Endothelial cell (in vitro differentiated cells): ENCODE measurements at regions not wholly inside any gene's neighbourhood (a gene's known extent, or its start where the extent isn't known, plus 50 kb on each side); places are given as distances from the start of the nearest gene placed in this dataset.

ENCODE experiments used
- DNase-seq: peaks from one replicate; pipeline ENCODE4 v3.0.0; 2021; ENCODE audit warnings: low spot score
- H3K27ac Mint-ChIP-seq: one replicate; pipeline ENCODE4 v1.8.0; 2021; ENCODE audit warnings: mixed read lengths, inconsistent platforms; ENCODE audit not compliant: unreplicated experiment
- H3K27me3 Mint-ChIP-seq: one replicate; pipeline ENCODE4 v1.8.0; 2021; ENCODE audit warnings: mild to moderate bottlenecking, moderate library complexity, mixed read lengths, inconsistent platforms; ENCODE audit not compliant: unreplicated experiment
- H3K36me3 Mint-ChIP-seq: one replicate; pipeline ENCODE4 v1.8.0; 2021; ENCODE audit warnings: mild to moderate bottlenecking, low read depth, mixed read lengths, inconsistent platforms; ENCODE audit not compliant: unreplicated experiment
- H3K4me1 Mint-ChIP-seq: one replicate; pipeline ENCODE4 v1.8.0; 2021; ENCODE audit warnings: mild to moderate bottlenecking, mixed read lengths, inconsistent platforms; ENCODE audit not compliant: unreplicated experiment
- H3K4me3 Mint-ChIP-seq: one replicate; pipeline ENCODE4 v1.8.0; 2021; ENCODE audit warnings: mild to moderate bottlenecking, mixed read lengths, inconsistent platforms; ENCODE audit not compliant: unreplicated experiment
- H3K9me3 Mint-ChIP-seq: one replicate; pipeline ENCODE4 v1.8.0; 2021; ENCODE audit warnings: mixed read lengths, inconsistent platforms; ENCODE audit not compliant: unreplicated experiment
- CTCF ChIP-seq: fragments of 200-600 bp; sonication (generic); IDR thresholded peaks from one replicate; pipeline ENCODE4 v1.5.0; 2021; ENCODE audit warnings: antibody characterized with exemption; ENCODE audit not compliant: unreplicated experiment

GRCh38 chr13:95480131-95480545 is 72.4 kb upstream of the CLDN10 start:
- Mint-ChIP-seq H3K27ac (no peak overlapping the region), H3K36me3 (no peaks in the 10 kb centered on the region), H3K4me3 (no peak overlapping the region), H3K9me3 (no peaks in the 10 kb centered on the region), H3K4me1 (peaks cover 8% of the 10 kb centered on the region), H3K27me3 (peaks cover 5% of the 10 kb centered on the region)
- no peak for DNase-seq
- no peak for TF ChIP-seq CTCF

GRCh38 chr13:95480791-95481780 is 71.4 kb upstream of the CLDN10 start:
- Mint-ChIP-seq H3K9me3 (no peaks in the 10 kb centered on the region), H3K4me3 (no peak overlapping the region), H3K4me1 (peaks cover 14% of the 10 kb centered on the region), H3K27ac (no peak overlapping the region), H3K27me3 (peaks cover 3% of the 10 kb centered on the region), H3K36me3 (no peaks in the 10 kb centered on the region)
- TF ChIP-seq CTCF = no peak
- DNase-seq = no peak

- peaks cover 4% of the 10 kb centered on the region for H3K27me3 Mint-ChIP-seq
- H3K27ac Mint-ChIP-seq = no peak overlapping the region
- TF ChIP-seq CTCF = no peak
- H3K4me3 Mint-ChIP-seq = no peak overlapping the region
- DNase-seq = no peak
- H3K36me3 Mint-ChIP-seq = no peaks in the 10 kb centered on the region
- H3K9me3 Mint-ChIP-seq = no peaks in the 10 kb centered on the region
- H3K4me1 Mint-ChIP-seq = peaks cover 14% of the 10 kb centered on the region
Measured at GRCh38 chr13:95484052-95484451, 68.5 kb upstream of the CLDN10 start.

GRCh38 chr13:95485045-95485517 is 67.4 kb upstream of the CLDN10 start:
- Mint-ChIP-seq H3K9me3 (no peaks in the 10 kb centered on the region), H3K36me3 (no peaks in the 10 kb centered on the region), H3K27me3 (peaks cover 4% of the 10 kb centered on the region), H3K4me3 (no peak overlapping the region), H3K4me1 (peaks cover 11% of the 10 kb centered on the region), H3K27ac (no peak overlapping the region)
- no peak for TF ChIP-seq CTCF
- DNase-seq = no peak
